HepG2 (cell line): ENCODE measurements at regions not wholly inside any gene's neighbourhood (a gene's known extent, or its start where the extent isn't known, plus 50 kb on each side); places are given as distances from the start of the nearest gene placed in this dataset.

Source experiments
- BRF2 ChIP-seq: sonication (generic); formaldehyde crosslinking; IDR thresholded peaks from 2 replicates; pipeline ENCODE4 v1.8.1; 2022; ENCODE audit warnings: mild to moderate bottlenecking, missing genetic modification reagents
- CREB3 ChIP-seq: sonication (generic); formaldehyde crosslinking; IDR thresholded peaks from 2 replicates; pipeline ENCODE4 v1.5.0; 2020; ENCODE audit warnings: missing genetic modification reagents
- CTCF ChIP-seq: sonication (generic); formaldehyde crosslinking; IDR thresholded peaks from 2 replicates; pipeline ENCODE4 v1.5.0; 2020; ENCODE audit warnings: mild to moderate bottlenecking, missing genetic modification reagents, moderate library complexity
- FOXM1 ChIP-seq: sonication (generic); formaldehyde crosslinking; IDR thresholded peaks from 2 replicates; pipeline ENCODE4 v1.5.0; 2020; ENCODE audit warnings: missing genetic modification reagents
- NAIF1 ChIP-seq: sonication (generic); formaldehyde crosslinking; IDR thresholded peaks from 2 replicates; pipeline ENCODE4 v1.5.0; 2020; ENCODE audit warnings: mild to moderate bottlenecking, missing genetic modification reagents, borderline replicate concordance
- POLR2AphosphoS2 ChIP-seq: IDR thresholded peaks from 2 replicates; pipeline ENCODE4 v1.6.1; 2011; ENCODE audit warnings: low read depth, low read length, improper control_type of control experiment
- POLR2AphosphoS5 ChIP-seq: IDR thresholded peaks from 2 replicates; pipeline ENCODE4 v1.6.1; 2012; ENCODE audit warnings: low read depth, low read length
- SUZ12 ChIP-seq: fragments of 150-350 bp; IDR thresholded peaks from 2 replicates; pipeline ENCODE4 v1.6.1; 2014; ENCODE audit warnings: low read depth, low read length
- TBL1XR1 ChIP-seq: fragments of 150-350 bp; IDR thresholded peaks from 2 replicates; pipeline ENCODE4 v1.6.1; 2014; ENCODE audit warnings: borderline replicate concordance, low read length; ENCODE audit not compliant: partially characterized antibody
- ZNF274 ChIP-seq: sonication (generic); formaldehyde crosslinking; IDR thresholded peaks from 2 replicates; pipeline ENCODE4 v1.5.1; 2020; ENCODE audit warnings: mild to moderate bottlenecking, missing genetic modification reagents

GRCh38 chr13:105907319-105908019, 628.0 kb downstream of the EFNB2 start:
- TF ChIP-seq FOXM1 (CRISPR knock-in tag) (no peak), POLR2AphosphoS5 (no peak), ZNF274 (no peak), NAIF1 (no peak), TBL1XR1 (no peak), CTCF (no peak), SUZ12 (no peak), POLR2AphosphoS2 (no peak), BRF2 (CRISPR knock-in tag) (no peak), CREB3 (no peak)
